ENCODE measurements at regions not wholly inside any gene's neighbourhood (a gene's known extent, or its start where the extent isn't known, plus 50 kb on each side); places are given as distances from the start of the nearest gene placed in this dataset.

- no peak overlapping the region for H3K4me3 ChIP-seq (ENCODE audit: low read depth, low read length)
- no peak for DNase-seq (ENCODE audit: low read depth)
- TF ChIP-seq, protein P1, sequence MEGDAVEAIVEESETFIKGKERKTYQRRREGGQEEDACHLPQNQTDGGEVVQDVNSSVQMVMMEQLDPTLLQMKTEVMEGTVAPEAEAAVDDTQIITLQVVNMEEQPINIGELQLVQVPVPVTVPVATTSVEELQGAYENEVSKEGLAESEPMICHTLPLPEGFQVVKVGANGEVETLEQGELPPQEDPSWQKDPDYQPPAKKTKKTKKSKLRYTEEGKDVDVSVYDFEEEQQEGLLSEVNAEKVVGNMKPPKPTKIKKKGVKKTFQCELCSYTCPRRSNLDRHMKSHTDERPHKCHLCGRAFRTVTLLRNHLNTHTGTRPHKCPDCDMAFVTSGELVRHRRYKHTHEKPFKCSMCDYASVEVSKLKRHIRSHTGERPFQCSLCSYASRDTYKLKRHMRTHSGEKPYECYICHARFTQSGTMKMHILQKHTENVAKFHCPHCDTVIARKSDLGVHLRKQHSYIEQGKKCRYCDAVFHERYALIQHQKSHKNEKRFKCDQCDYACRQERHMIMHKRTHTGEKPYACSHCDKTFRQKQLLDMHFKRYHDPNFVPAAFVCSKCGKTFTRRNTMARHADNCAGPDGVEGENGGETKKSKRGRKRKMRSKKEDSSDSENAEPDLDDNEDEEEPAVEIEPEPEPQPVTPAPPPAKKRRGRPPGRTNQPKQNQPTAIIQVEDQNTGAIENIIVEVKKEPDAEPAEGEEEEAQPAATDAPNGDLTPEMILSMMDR (conservative IDR thresholded peaks at IDR 0.05; ENCODE audit: low read depth, low read length) = no peak
Observed at GRCh38 chr7:114109721-114110120, 190.9 kb upstream of the PPP1R3A start.

DNA sequence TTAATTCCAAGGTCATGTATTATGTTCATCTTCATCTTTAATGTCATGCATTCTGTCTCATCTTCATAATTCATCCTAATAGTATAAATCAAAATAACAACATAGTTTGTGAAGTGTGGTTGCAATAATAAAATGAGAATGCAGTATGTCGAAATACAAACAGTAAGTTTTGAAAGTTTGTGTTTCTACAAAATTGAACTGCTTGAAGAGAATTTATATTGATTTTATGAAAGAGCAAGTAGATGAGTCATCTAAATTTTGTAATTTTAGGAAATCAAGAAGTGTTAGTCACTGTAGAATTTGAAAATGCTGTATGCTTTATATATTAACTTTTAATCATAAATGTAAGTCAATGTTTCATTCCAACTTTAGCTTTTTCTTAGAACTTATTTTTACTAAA, 190.5 kb upstream of the PPP1R3A start:
- TF ChIP-seq, protein P1 (conservative IDR thresholded peaks at IDR 0.05; ENCODE audit: low read depth, low read length) = no peak
- no peak for DNase-seq (ENCODE audit: low read depth)
- H3K4me3 ChIP-seq (ENCODE audit: low read depth, low read length) = no peak overlapping the region

DNA sequence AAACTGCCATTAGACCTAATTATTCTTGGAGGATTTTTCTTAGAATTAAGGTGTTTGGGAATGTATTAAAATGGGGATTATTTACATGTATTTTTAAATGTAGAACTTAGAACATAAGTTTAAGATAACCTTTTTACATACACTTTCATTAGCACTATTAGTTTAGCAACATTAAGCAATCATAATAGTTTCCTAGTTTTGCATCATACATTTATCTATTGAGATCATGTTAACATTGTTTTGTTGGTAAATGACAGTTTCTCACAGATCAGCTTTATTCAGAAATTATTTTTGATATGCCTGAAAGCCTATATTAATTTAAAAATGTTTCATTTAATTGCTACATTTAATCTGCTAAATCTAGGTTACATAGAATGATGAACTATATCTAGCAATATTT, 189.7 kb upstream of the PPP1R3A start:
- H3K4me3 ChIP-seq (ENCODE audit: low read depth, low read length) = no peak overlapping the region
- TF ChIP-seq, protein P1 (conservative IDR thresholded peaks at IDR 0.05; ENCODE audit: low read depth, low read length) = no peak
- DNase-seq (ENCODE audit: low read depth) = no peak

DNA sequence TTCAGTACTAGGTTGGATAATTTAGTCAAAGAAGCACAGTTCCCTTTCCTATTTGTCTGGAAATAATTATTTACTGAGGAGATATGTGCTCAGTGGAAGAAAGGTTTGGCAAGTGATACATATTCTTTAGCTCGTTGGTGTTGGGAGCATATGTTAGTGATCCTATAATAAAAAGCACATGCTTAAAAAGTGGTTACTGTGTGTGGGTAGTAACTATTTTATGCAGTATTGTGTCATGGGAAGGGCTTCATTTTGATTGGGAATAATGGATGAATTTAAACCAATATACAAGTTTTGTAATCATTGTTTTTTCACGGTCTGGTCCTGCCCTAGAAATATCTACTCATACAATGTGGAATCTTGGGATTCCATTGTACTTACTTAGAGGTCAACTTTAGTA, 188.7 kb upstream of the PPP1R3A start:
- no peak overlapping the region for H3K4me3 ChIP-seq (ENCODE audit: low read depth, low read length)
- TF ChIP-seq, protein P1 (conservative IDR thresholded peaks at IDR 0.05; ENCODE audit: low read depth, low read length) = no peak
- DNase-seq (ENCODE audit: low read depth) = no peak

DNA sequence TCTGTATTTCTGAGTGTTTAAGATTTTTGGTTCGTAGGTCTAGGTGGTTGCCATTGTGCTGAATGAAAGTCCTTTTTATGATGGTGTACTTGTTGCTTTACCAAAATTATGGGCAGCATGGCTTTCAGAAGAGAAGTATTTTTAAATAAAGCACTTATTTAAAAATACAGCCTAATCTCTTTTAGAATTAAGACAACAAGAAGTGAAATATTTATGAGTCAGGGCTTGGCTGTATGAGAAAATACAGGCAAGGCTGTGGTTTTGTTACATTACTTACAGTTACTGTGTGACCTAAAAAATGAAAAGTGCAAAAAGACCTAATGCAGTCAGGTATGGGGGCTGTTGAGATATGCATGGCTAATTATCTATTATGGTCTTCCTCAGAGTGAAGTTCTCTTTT, 185.2 kb upstream of the PPP1R3A start:
- H3K4me3 ChIP-seq (ENCODE audit: low read depth, low read length) = no peak overlapping the region
- TF ChIP-seq, protein P1 (conservative IDR thresholded peaks at IDR 0.05; ENCODE audit: low read depth, low read length) = no peak
- DNase-seq (ENCODE audit: low read depth) = no peak

DNA sequence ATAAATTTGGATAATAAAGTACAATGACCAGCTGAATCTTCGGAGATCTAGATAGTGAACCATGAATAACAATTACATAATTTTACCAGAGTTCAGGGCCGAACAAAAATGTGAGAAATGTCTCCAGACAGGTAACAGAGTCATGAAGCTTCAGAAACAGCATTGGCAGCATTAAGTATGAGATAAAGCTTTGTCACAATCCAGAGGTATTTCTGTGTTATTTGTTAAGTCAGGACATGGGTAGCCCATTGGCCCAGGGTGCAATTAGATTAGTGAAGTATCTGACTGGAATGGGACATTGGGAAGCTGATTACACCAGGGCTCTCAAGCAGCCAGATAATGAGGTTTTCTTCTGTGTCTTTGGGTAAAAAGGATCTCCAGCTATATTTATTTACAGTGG, 184.2 kb upstream of the PPP1R3A start:
- H3K4me3 ChIP-seq (ENCODE audit: low read depth, low read length) = no peak overlapping the region
- TF ChIP-seq, protein P1 (conservative IDR thresholded peaks at IDR 0.05; ENCODE audit: low read depth, low read length) = no peak
- DNase-seq (ENCODE audit: low read depth) = no peak

DNA sequence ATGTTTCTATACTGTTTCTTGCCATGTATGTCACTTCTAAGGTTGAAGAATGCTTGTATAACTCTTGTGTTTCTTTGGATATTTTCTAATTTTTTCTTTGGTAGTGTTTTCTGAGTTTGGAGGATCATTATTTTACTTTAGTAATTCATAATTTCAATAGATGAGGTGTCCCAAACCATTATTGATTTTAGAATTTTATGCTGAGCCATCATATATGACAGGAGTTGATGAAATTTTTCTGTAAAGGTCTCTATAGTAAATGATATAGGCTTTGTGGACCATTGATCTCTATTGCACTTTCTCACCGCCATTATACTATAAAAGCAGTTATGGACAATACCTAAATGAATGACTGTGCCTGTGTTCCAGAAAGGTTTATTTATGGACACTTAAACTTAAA, 183.3 kb upstream of the PPP1R3A start:
- DNase-seq (ENCODE audit: low read depth) = no peak
- no peak overlapping the region for H3K4me3 ChIP-seq (ENCODE audit: low read depth, low read length)
- TF ChIP-seq, protein P1 (conservative IDR thresholded peaks at IDR 0.05; ENCODE audit: low read depth, low read length) = no peak
